CD4-positive, CD25-positive, alpha-beta regulatory T cell (primary cell): ENCODE measurements at regions not wholly inside any gene's neighbourhood (a gene's known extent, or its start where the extent isn't known, plus 50 kb on each side); places are given as distances from the start of the nearest gene placed in this dataset.

Experiments
- ATAC-seq, 2 donors: fragments of 150-1000 bp; cut with Tn5 transposase; one replicate each; pipeline ENCODE4 v1.10.0; 2021; ENCODE audit warnings: low read depth in 2 of 2, moderate number of reproducible peaks in 2 of 2, moderate library complexity in 1 of 2
- DNase-seq, 3 donors: peaks; one replicate each; pipeline versions ENCODE4 v3.0.0 to v3.0.0-alpha.2; 2012 to 2022; ENCODE audit warnings: mixed read lengths in 1 of 3
- H3K27ac ChIP-seq: one replicate; pipeline ENCODE4 v1.7.0; 2013; ENCODE audit warnings: mild to moderate bottlenecking, low read length; ENCODE audit not compliant: insufficient read depth, poor library complexity, severe bottlenecking
- H3K27me3 ChIP-seq: one replicate; pipeline ENCODE4 v1.7.0; 2013; ENCODE audit warnings: low read length; ENCODE audit not compliant: control insufficient read depth, insufficient read depth
- H3K36me3 ChIP-seq: one replicate; pipeline ENCODE4 v1.7.0; 2013; ENCODE audit warnings: mild to moderate bottlenecking, low read length, moderate library complexity; ENCODE audit not compliant: control insufficient read depth, insufficient read depth
- H3K4me1 ChIP-seq: 2 replicates; pipeline ENCODE4 v1.7.0; 2013; ENCODE audit warnings: mild to moderate bottlenecking, low read length; ENCODE audit not compliant: insufficient read depth, control insufficient read depth, poor library complexity, severe bottlenecking
- H3K4me3 ChIP-seq: one replicate; pipeline ENCODE4 v1.7.0; 2013; ENCODE audit warnings: low read depth, mild to moderate bottlenecking, low read length, moderate library complexity
- H3K9me3 ChIP-seq, 2 experiments: 1 replicate in 1 of 2; 2 replicates in 1 of 2; pipeline ENCODE4 v1.7.0; 2013; ENCODE audit warnings: low read length in 2 of 2, mild to moderate bottlenecking in 1 of 2, moderate library complexity in 1 of 2; ENCODE audit not compliant: control insufficient read depth in 2 of 2
- H3K27ac Mint-ChIP-seq, 3 donors: one replicate each; pipeline ENCODE4 v1.8.0; 2020 to 2022; ENCODE audit warnings: mild to moderate bottlenecking in 3 of 3, mixed read lengths in 3 of 3, moderate library complexity in 2 of 3
- H3K27me3 Mint-ChIP-seq: one replicate; pipeline ENCODE4 v1.8.0; 2022; ENCODE audit warnings: mild to moderate bottlenecking, mixed read lengths
- H3K36me3 Mint-ChIP-seq: one replicate; pipeline ENCODE4 v1.8.0; 2020; ENCODE audit warnings: mixed read lengths
- H3K4me1 Mint-ChIP-seq, 4 donors: one replicate each; pipeline ENCODE4 v1.8.0; 2020 to 2022; ENCODE audit warnings: mixed read lengths in 4 of 4, mild to moderate bottlenecking in 1 of 4
- H3K4me3 Mint-ChIP-seq, 4 donors: one replicate each; pipeline ENCODE4 v1.8.0; 2020 to 2022; ENCODE audit warnings: mild to moderate bottlenecking in 4 of 4, mixed read lengths in 4 of 4, moderate library complexity in 3 of 4
- H3K9me3 Mint-ChIP-seq, 7 donors: one replicate each; pipeline ENCODE4 v1.8.0; 2020 to 2022; ENCODE audit warnings: mixed read lengths in 7 of 7, mild to moderate bottlenecking in 3 of 7, moderate library complexity in 2 of 7

DNA sequence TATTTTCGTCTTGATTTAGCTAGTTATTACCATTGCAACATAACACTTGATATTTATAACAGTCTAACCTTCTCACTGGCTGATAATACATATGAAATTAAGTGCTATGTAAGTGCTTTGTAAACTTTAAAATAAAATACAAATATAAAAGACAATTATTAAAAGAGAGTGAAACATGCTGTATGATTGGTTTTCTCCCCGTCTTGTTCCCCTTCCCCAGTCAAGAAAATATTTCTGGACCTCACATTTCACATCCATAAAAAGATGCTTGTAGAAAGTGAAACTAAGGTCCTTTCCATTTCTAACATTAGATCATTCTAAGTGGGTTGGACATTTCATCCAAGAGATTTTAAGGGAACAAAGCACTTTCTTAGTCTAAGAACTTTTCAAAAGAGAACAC lies 310.2 kb upstream of the LRATD1 start:
- Histone ChIP-seq H3K4me1 (no peaks in the 10 kb centered on the region), H3K27me3 (no peaks in the 10 kb centered on the region), H3K27ac (no peak overlapping the region), H3K36me3 (no peaks in the 10 kb centered on the region), H3K4me3 (no peak overlapping the region), H3K9me3 (no peaks in the 10 kb centered on the region)
- H3K27ac Mint-ChIP-seq = no peak overlapping the region
- peaks cover 0 to 7% (median 3%) of the 10 kb centered on the region in 7 donors for H3K9me3 Mint-ChIP-seq
- no peaks in the 10 kb centered on the region for H3K4me1 Mint-ChIP-seq
- ATAC-seq = no peak
- no peaks in the 10 kb centered on the region for H3K36me3 Mint-ChIP-seq
- no peak for DNase-seq
- no peak overlapping the region for H3K4me3 Mint-ChIP-seq
- H3K27me3 Mint-ChIP-seq = no peaks in the 10 kb centered on the region

DNA sequence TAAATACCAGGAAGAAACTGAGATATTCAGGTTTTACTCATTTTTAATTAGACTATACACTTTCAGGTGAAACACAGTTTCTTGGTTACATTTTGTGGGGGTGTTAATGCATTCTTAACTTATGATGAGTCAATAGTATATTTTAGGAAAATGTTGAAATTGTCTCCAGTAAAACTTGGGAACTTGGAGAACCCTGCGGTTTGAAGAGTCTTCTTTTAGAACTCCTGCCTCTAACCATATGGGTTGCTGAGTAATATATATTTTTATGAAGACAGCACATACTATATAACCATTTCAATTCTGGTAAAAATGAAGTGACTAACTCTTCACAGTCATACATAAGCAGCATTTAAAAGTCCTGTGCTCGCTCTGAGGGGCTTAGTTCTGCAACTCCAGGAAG lies 308.2 kb upstream of the LRATD1 start:
- no peak for ATAC-seq
- no peaks in the 10 kb centered on the region for H3K27me3 Mint-ChIP-seq
- H3K27ac ChIP-seq = no peak overlapping the region
- H3K4me3 Mint-ChIP-seq = no peak overlapping the region
- no peak overlapping the region for H3K4me3 ChIP-seq
- no peak overlapping the region for H3K27ac Mint-ChIP-seq
- H3K36me3 ChIP-seq = no peaks in the 10 kb centered on the region
- no peaks in the 10 kb centered on the region for H3K36me3 Mint-ChIP-seq
- no peaks in the 10 kb centered on the region for H3K9me3 ChIP-seq
- DNase-seq = no peak
- no peaks in the 10 kb centered on the region for H3K27me3 ChIP-seq
- no peaks in the 10 kb centered on the region for H3K4me1 Mint-ChIP-seq
- no peaks in the 10 kb centered on the region for H3K4me1 ChIP-seq
- H3K9me3 Mint-ChIP-seq = peaks cover 0 to 7% (median 3%) of the 10 kb centered on the region in 7 donors

DNA sequence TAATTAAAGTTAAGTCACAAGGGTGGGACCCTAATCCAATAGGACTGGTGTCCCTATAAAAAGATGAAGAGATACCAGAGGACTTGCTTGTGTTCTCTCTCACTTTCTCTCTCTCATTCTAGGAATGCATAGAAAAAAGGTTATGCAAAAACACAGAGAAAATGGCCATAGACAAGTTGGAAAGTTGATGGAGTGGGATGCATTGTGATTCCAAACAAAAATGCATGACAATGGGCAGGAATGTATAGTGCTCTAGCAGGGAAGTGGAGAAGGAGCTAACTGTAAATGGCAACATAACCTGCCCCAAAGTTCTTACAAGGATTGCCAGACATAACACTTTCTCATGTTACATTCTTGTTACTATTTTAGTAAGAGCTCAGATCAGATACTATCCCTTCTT lies 301.6 kb upstream of the LRATD1 start:
- Histone ChIP-seq H3K36me3 (no peaks in the 10 kb centered on the region), H3K27me3 (no peaks in the 10 kb centered on the region), H3K9me3 (no peaks in the 10 kb centered on the region), H3K27ac (no peak overlapping the region), H3K4me3 (no peak overlapping the region), H3K4me1 (no peaks in the 10 kb centered on the region)
- H3K36me3 Mint-ChIP-seq = no peaks in the 10 kb centered on the region
- H3K4me1 Mint-ChIP-seq = no peaks in the 10 kb centered on the region
- ATAC-seq (no peak), DNase-seq (no peak)
- H3K27ac Mint-ChIP-seq = no peak overlapping the region
- H3K4me3 Mint-ChIP-seq = no peak overlapping the region
- H3K9me3 Mint-ChIP-seq = peaks cover 0 to 10% (median 2%) of the 10 kb centered on the region in 7 donors
- no peaks in the 10 kb centered on the region for H3K27me3 Mint-ChIP-seq

DNA sequence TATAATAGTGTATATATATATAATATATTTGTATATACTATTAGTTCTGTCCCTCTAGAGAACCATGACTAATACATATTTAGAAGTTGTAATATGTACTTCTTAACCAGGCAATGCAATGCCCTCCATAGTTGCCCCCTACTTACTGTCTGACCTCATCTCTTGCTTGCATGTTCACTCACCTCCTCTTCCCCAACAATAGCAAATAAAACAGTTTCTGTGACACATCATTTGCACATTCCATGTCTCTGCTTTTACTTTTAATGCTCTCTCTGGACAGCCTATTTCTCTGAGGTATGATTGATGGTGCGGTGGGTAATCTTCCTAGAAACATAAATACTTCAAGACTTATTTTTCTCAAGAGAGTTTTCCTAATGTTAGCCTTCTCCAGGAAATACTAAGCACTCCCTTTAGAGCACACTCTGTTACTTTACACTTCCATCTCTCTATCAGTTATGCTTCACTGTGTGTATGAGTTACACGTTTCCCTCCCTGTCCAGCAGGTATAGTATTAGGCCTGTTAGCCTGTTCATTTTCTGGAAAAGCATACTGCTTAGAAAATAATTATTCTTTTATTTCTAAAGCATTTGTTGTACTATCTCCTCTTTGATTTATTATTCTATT lies 295.6 kb upstream of the LRATD1 start:
- no peak overlapping the region for H3K4me3 ChIP-seq
- Mint-ChIP-seq H3K27ac (no peak overlapping the region), H3K9me3 (peaks cover 0 to 11% (median 2%) of the 10 kb centered on the region in 7 donors), H3K36me3 (no peaks in the 10 kb centered on the region), H3K4me1 (no peaks in the 10 kb centered on the region), H3K27me3 (no peaks in the 10 kb centered on the region), H3K4me3 (no peak overlapping the region)
- H3K27ac ChIP-seq = no peak overlapping the region
- H3K36me3 ChIP-seq = no peaks in the 10 kb centered on the region
- DNase-seq (no peak), ATAC-seq (no peak)
- no peaks in the 10 kb centered on the region for H3K9me3 ChIP-seq
- H3K4me1 ChIP-seq = no peaks in the 10 kb centered on the region
- H3K27me3 ChIP-seq = no peaks in the 10 kb centered on the region

DNA sequence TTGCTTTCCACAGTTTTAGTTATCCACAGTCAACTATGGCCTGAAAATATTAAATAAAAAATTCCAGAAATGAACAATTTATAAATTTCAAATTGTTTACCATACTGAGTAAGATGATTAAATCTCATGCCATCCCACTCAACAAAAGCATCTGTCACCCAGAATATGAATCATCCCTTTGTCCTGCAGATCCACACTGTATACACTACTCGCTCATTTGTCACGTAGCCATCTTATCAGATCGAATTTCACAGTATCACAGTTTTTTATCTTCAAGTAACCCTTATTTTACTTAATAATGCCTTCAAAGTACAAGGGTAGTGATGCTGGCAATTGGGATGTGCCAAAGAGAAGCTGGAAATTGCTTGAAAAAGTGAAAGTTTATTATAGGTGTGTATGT lies 291.8 kb upstream of the LRATD1 start:
- Mint-ChIP-seq H3K4me3 (no peak overlapping the region), H3K9me3 (peaks cover 0 to 6% (median 0%) of the 10 kb centered on the region in 7 donors), H3K27ac (no peak overlapping the region), H3K4me1 (no peaks in the 10 kb centered on the region), H3K36me3 (no peaks in the 10 kb centered on the region), H3K27me3 (no peaks in the 10 kb centered on the region)
- DNase-seq (no peak), ATAC-seq (no peak)
- H3K4me3 ChIP-seq = no peak overlapping the region
- H3K36me3 ChIP-seq = no peaks in the 10 kb centered on the region
- no peaks in the 10 kb centered on the region for H3K4me1 ChIP-seq
- no peaks in the 10 kb centered on the region for H3K9me3 ChIP-seq
- no peaks in the 10 kb centered on the region for H3K27me3 ChIP-seq
- H3K27ac ChIP-seq = no peak overlapping the region

DNA sequence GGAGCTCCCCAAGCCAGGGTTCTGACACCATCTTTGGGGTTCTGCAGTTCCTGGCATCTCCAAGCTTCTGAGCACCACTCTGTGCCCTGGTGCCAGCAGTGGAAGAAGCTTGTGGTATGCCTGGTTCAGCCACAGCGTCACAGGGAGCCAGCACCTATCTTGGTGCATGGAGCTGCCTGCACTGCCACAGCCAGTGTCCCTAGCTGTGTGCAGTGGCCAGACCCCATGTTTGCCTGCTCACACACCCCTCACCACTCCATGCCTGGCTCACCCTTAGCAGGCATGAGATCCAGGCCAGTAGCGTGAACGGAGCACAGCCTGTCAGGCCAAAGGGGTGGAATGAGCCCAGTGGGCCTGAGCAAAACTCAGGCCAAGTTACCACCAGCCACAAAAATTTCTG lies 290.2 kb upstream of the LRATD1 start:
- no peaks in the 10 kb centered on the region for H3K27me3 Mint-ChIP-seq
- H3K27me3 ChIP-seq = no peaks in the 10 kb centered on the region
- no peaks in the 10 kb centered on the region for H3K36me3 ChIP-seq
- no peaks in the 10 kb centered on the region for H3K36me3 Mint-ChIP-seq
- ATAC-seq (no peak), DNase-seq (no peak)
- no peaks in the 10 kb centered on the region for H3K4me1 Mint-ChIP-seq
- H3K9me3 ChIP-seq = no peaks in the 10 kb centered on the region
- H3K4me3 Mint-ChIP-seq = no peak overlapping the region
- H3K27ac Mint-ChIP-seq = no peak overlapping the region
- H3K27ac ChIP-seq = no peak overlapping the region
- H3K4me1 ChIP-seq = no peaks in the 10 kb centered on the region
- no peak overlapping the region for H3K4me3 ChIP-seq
- peaks cover 0 to 6% (median 3%) of the 10 kb centered on the region in 7 donors for H3K9me3 Mint-ChIP-seq

DNA sequence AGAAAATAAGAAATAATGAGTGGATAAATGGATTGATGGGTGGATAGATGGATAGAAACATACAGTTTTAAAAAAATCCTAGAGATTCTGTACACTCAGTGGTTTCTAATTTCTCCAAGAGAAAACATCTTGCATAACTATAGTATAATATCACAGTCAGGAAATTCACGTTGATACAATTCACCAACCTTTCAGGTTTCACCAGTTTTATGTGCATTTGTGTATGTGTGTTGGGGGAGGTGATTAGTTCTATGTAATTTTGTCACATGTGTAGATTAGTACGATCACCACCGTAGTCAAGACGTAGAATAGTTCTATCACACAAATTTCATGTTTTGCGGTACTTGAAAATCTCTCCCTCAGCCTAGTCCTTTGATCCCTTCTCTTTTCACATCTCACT lies 288.2 kb upstream of the LRATD1 start:
- Mint-ChIP-seq H3K4me3 (no peak overlapping the region), H3K27me3 (no peaks in the 10 kb centered on the region), H3K9me3 (peaks cover 0 to 7% (median 4%) of the 10 kb centered on the region in 7 donors), H3K36me3 (no peaks in the 10 kb centered on the region), H3K4me1 (no peaks in the 10 kb centered on the region), H3K27ac (no peak overlapping the region)
- no peaks in the 10 kb centered on the region for H3K9me3 ChIP-seq
- H3K4me3 ChIP-seq = no peak overlapping the region
- ATAC-seq = no peak
- DNase-seq = no peak
- no peaks in the 10 kb centered on the region for H3K36me3 ChIP-seq
- H3K27me3 ChIP-seq = no peaks in the 10 kb centered on the region
- no peak overlapping the region for H3K27ac ChIP-seq
- no peaks in the 10 kb centered on the region for H3K4me1 ChIP-seq

DNA sequence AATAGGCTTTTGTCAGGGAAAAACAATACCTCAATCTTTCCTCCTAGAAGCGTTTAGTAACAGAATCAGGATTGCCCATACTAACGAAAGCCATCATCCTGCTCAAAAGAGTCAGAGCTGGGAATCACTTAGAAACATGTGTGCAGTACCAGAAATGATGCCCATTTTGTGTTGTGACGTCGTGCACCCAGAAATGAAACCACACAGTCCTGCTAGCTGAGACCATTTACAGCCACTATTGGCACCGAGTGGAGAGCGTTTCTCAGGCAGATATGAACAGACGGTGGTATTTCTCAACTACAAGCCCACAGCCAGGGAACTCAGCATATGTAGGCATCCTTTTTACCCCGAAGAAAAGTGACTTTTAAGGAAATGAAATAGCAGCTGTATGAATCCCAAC lies 284.3 kb upstream of the LRATD1 start:
- Mint-ChIP-seq H3K36me3 (no peaks in the 10 kb centered on the region), H3K27ac (no peak overlapping the region), H3K9me3 (peaks cover 4 to 18% (median 6%) of the 10 kb centered on the region in 7 donors), H3K4me3 (no peak overlapping the region), H3K4me1 (no peaks in the 10 kb centered on the region), H3K27me3 (no peaks in the 10 kb centered on the region)
- no peak overlapping the region for H3K27ac ChIP-seq
- no peaks in the 10 kb centered on the region for H3K36me3 ChIP-seq
- H3K9me3 ChIP-seq = no peaks in the 10 kb centered on the region
- no peak overlapping the region for H3K4me3 ChIP-seq
- H3K27me3 ChIP-seq = no peaks in the 10 kb centered on the region
- DNase-seq (no peak), ATAC-seq (no peak)
- no peaks in the 10 kb centered on the region for H3K4me1 ChIP-seq
